Fibroblast of the aortic adventitia (primary cell): ENCODE measurements at regions not wholly inside any gene's neighbourhood (a gene's known extent, or its start where the extent isn't known, plus 50 kb on each side); places are given as distances from the start of the nearest gene placed in this dataset.
"Not testable (repeated sequence)": the region's sequence is repeated elsewhere in the genome, so short reads cannot be mapped to it uniquely, and the experiment has no call there.

Experiments used
- DNase-seq: peaks from one replicate; pipeline ENCODE4 v3.0.0-alpha.2; 2010; ENCODE audit warnings: low read depth
- H3K4me3 ChIP-seq: 2 replicates; pipeline ENCODE4 v1.5.1; 2011; ENCODE audit warnings: low read depth, mild to moderate bottlenecking, control low read depth, low read length, moderate library complexity
- CTCF ChIP-seq: IDR thresholded peaks from 2 replicates; pipeline ENCODE4 v1.5.1; 2011; ENCODE audit warnings: mild to moderate bottlenecking, low read length, control low read depth, inconsistent platforms; ENCODE audit not compliant: insufficient read depth

- TF ChIP-seq CTCF, result no peak
- no peak overlapping the region for H3K4me3 ChIP-seq
- no peak for DNase-seq
Measured at GRCh38 chr1:101483982-101484688, 247.3 kb downstream of the S1PR1 start.

DNA sequence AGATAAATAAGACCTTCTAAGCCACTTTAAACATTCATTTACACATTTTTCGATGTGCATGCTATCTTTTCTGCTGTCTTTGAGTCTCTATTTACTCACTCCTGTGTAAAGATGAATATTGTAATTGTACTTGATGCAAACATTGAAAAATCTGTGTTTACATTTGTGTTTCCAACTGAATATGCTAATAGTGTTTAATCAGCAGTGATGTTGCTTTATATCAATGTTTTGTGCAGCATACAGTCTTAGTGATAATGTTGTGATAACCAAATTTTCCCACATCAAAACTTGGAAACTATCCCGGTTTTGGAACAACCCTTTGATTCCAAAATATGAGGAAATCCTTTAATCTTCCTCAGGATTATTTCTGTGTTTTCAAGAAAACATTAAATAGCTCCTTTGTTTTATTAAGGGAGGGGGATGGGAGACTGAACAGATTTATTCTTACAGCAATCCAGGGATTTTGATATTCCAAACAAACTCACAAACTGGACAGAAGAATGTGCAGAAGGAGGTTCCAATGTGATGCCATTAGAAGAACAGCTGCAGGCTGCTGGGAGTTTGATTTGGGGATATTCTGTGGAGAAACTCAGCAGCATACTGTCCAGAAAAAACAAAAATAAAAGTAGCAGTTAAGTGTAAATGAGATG, 248.0 kb downstream of the S1PR1 start:
- H3K4me3 ChIP-seq, result no peak overlapping the region
- no peak for TF ChIP-seq CTCF
- DNase-seq, result no peak

DNA sequence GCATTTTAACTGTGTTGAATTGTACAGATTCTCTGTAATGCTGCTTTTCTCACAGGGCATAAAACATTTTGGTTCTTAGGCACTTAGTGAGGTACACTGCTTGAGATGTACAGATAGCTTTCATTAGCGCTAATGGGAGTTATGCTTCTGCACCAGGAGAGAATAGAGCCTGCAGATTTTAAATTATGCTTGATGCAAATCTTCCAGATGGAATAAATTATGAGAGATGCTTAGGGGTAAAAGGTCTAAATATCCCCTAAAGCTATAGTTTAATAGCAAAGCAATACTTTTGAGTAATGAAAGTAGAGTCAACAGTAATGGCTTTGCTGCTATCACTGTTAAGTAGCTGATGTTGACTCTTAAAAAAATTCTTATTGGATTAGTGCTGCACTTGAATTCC, 248.9 kb downstream of the S1PR1 start:
- TF ChIP-seq CTCF, result no peak
- DNase-seq, result no peak
- no peak overlapping the region for H3K4me3 ChIP-seq

DNA sequence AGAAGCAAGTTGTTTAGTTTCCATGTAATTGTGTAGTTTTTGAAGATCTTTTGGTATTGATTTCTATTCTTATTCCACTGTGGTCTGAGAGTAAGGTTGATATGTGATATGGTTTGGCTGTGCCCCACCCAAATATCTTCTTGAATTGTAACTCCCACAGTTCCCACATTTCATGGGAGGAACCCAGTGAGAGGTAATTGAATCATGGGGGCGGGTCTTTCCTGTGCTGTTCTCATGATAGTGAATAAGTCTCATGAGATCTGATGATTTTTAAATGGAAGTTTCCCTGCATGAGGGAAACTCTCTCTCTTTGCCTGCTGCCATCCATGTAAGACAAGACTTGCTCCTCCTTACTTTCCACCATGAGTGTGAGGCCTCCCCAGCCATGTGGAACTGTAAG, 255.3 kb downstream of the S1PR1 start:
- not testable (repeated sequence) for H3K4me3 ChIP-seq, DNase-seq

DNA sequence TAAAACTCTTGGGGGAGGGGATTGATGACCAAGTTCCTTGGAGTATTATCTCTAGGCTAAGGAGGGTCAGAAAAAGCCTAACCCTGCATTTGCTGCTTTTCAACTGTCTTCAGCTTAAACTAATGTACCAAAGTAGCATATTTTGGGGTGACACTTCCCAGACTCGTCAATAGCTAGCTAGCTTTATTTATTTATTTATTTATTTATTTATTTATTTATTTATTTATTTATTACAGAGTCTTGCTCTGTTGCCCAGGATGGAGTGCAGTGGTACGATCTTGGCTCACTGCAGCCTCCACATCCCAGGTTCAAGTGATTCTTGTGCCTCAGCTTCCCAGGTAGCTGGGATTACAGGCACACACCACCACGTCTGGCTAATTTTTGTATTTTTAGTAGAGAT, 257.1 kb downstream of the S1PR1 start:
- DNase-seq, result not testable (repeated sequence)

GRCh38 chr1:101496109-101496508, 259.3 kb downstream of the S1PR1 start:
- no peak for DNase-seq
- no peak overlapping the region for H3K4me3 ChIP-seq
- no peak for TF ChIP-seq CTCF

More for the DNA sequence above, 257.1 kb downstream of the S1PR1 start:
- H3K4me3 ChIP-seq, result not testable (repeated sequence)

DNA sequence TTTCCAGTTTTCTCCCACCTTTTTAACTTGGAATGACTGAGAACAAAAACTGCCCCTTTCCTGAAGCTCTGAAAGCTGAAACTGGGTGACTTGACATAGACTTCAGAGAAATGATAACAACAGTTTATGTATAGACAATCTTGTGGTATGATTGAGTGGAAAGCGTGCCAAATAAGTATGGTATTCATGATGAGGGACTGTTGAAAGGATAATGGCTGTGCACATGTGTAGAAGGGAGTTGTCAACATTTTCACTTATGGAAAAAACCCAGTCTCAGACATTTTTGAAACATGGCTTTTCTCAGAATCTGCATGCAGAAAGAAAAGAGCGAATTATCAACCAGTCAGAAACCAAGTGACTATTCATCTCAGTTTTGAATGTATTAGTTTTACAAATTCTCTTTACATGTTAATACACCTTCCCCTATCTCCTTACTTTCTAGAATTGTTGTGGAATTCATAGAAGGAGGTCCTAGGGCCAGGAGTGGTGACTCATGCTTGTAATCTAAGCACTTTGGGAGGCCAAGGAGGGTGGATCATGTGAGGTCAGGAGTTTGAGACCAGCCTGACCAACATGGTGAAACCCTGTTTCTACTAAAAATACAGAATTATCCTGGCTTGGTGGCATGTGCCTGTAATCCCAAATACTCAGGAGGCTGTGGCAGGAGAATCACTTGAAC, 261.2 kb downstream of the S1PR1 start:
- no peak for DNase-seq
- TF ChIP-seq CTCF, result no peak
- H3K4me3 ChIP-seq, result no peak overlapping the region

- DNase-seq, H3K4me3 ChIP-seq: not testable (repeated sequence)
Measured at GRCh38 chr1:101504106-101504505, 267.3 kb downstream of the S1PR1 start.

DNA sequence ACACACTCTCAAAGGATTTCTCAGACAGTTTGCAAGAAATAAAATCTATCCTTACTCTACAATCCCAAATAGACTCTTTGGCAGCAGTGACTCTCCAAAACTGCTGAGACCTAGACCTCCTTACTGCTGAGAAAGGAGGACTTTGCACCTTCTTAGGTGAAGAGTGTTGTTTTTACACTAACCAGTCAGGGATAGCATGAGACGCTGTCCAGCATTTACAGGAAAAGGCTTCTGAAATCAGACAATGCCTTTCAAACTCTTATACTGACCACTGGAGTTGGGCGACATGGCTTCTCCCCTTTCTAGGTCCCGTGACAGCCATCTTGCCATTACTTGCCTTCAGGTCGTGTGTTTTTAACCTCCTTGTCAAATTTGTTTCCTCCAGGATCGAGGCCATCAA, 268.4 kb downstream of the S1PR1 start:
- DNase-seq, H3K4me3 ChIP-seq: not testable (repeated sequence)
